Ectodermal cell (in vitro differentiated cells): ENCODE measurements at regions not wholly inside any gene's neighbourhood (a gene's known extent, or its start where the extent isn't known, plus 50 kb on each side); places are given as distances from the start of the nearest gene placed in this dataset.

ENCODE experiments used
- H3K27ac ChIP-seq: 2 replicates; pipeline ENCODE4 v1.7.0; 2013; ENCODE audit warnings: mild to moderate bottlenecking, low read depth, low read length; ENCODE audit not compliant: insufficient read depth, poor library complexity, severe bottlenecking
- H3K27me3 ChIP-seq: 2 replicates; pipeline ENCODE4 v1.7.0; 2013; ENCODE audit warnings: mild to moderate bottlenecking, low read length; ENCODE audit not compliant: insufficient read depth, control insufficient read depth, poor library complexity, severe bottlenecking
- H3K36me3 ChIP-seq: one replicate; pipeline ENCODE4 v1.7.0; 2013; ENCODE audit warnings: low read length; ENCODE audit not compliant: control insufficient read depth, insufficient read depth
- H3K4me1 ChIP-seq: one replicate; pipeline ENCODE4 v1.7.0; 2013; ENCODE audit warnings: low read length; ENCODE audit not compliant: control insufficient read depth, insufficient read depth
- H3K4me3 ChIP-seq: 2 replicates; pipeline ENCODE4 v1.7.0; 2013; ENCODE audit warnings: low read depth, low read length, control low read depth; ENCODE audit not compliant: insufficient read depth
- H3K9me3 ChIP-seq: 2 replicates; pipeline ENCODE4 v1.7.0; 2013; ENCODE audit warnings: mild to moderate bottlenecking, low read length, moderate library complexity; ENCODE audit not compliant: control insufficient read depth
- WGBS, 2 experiments: methylation state at CpG; one replicate each; pipeline ENCODE4 v1.1.7; 2013; ENCODE audit warnings: missing lambda C conversion rate in 2 of 2; 5-methylcytosine and 5-hydroxymethylcytosine counted together

DNA sequence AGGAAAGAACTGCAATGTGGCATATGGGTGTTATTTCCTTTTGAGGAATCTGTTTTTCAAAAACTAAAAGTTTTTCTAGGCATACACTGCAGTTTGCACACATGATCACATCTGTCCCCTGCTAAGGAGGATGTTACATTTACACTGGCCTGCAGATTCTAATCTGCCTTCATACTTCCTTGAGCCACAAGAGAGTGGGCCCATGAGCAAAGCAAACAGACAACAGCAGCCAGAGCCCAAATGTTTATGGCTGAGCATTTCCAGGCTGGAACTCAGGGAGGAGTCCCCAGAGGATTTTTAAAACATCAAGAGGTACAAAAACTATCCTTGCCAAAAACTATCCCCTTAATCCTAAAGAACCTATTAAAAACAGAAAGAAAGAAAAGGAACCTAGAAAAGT lies 117.2 kb upstream of the MTNR1B start:
- Histone ChIP-seq H3K27me3 (no peaks in the 10 kb centered on the region), H3K9me3 (no peaks in the 10 kb centered on the region), H3K27ac (no peak overlapping the region), H3K4me3 (no peak overlapping the region), H3K4me1 (no peaks in the 10 kb centered on the region), H3K36me3 (no peaks in the 10 kb centered on the region)

DNA sequence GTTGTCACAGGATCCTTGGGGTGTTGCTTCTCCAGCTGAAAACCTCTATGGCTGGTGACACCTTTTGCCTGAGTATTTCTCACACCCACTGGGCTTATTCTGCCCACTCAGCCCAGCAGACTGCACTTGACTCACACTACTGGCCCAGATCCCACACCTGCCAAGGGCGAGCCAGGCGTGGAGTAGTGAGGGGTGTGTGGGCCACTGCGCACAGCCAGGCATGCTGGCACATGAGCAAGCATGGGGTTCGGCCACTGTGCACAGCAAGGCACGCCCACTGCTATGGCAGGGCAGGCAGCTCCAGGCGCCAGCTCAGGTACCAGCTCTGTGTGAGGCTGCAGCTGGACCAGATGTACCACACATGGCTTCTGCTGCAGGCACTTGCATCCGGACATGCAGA lies 116.5 kb upstream of the MTNR1B start:
- no peaks in the 10 kb centered on the region for H3K4me1 ChIP-seq
- no peak overlapping the region for H3K27ac ChIP-seq
- WGBS, 2 experiments, result 96 to 97% methylated on average over 7 of the region's 7 CpGs
- no peak overlapping the region for H3K4me3 ChIP-seq
- no peaks in the 10 kb centered on the region for H3K27me3 ChIP-seq
- no peaks in the 10 kb centered on the region for H3K9me3 ChIP-seq
- no peaks in the 10 kb centered on the region for H3K36me3 ChIP-seq

DNA sequence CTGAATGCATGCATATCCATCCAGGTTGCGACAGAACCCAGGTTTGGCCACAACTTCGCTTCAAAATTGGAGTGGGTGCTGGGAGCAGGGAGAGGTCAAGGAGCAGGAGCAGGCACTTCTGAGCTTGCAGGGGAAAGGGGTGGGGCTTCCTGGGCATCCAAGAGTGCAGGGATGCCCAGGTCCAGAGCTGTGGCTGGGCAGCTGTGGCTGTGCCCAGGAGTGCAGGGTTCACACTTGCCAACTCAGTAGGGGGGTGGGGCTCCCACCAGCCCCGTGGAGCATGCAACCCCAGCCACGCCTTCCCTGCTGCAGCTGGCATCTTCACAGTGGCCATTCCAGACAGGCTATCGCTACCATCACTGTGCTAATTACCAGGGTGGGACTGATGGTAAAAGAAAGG lies 115.3 kb upstream of the MTNR1B start:
- Histone ChIP-seq H3K9me3 (no peaks in the 10 kb centered on the region), H3K4me3 (no peak overlapping the region), H3K27me3 (no peaks in the 10 kb centered on the region), H3K36me3 (no peaks in the 10 kb centered on the region), H3K27ac (no peak overlapping the region), H3K4me1 (no peaks in the 10 kb centered on the region)
- 91 to 92% methylated on average over 5 of the region's 5 CpGs for WGBS, 2 experiments

DNA sequence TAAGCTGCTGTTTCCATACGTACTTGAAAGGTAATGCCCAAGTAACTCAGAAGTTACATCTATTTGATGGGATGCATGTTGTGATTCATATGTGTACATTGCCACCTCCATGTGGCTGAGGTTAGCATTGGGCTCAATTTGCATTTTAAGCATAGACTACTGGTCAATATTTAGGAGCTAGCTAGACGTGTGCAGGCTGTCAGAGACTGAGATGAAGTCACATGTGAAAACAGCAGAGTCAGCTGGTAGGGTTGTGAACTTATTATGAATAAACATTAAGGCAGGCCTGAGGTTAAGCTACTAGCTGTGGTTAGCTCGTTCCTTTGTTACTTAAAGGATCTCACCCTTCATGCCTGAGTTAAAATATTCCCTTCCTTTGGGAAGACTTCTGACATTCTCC lies 114.5 kb upstream of the MTNR1B start:
- Histone ChIP-seq H3K9me3 (no peaks in the 10 kb centered on the region), H3K4me1 (no peaks in the 10 kb centered on the region), H3K27me3 (no peaks in the 10 kb centered on the region), H3K36me3 (no peaks in the 10 kb centered on the region), H3K4me3 (no peak overlapping the region), H3K27ac (no peak overlapping the region)
- 92 to 98% methylated on average over 3 of the region's 3 CpGs for whole genome bisulfite sequencing, 2 experiments

DNA sequence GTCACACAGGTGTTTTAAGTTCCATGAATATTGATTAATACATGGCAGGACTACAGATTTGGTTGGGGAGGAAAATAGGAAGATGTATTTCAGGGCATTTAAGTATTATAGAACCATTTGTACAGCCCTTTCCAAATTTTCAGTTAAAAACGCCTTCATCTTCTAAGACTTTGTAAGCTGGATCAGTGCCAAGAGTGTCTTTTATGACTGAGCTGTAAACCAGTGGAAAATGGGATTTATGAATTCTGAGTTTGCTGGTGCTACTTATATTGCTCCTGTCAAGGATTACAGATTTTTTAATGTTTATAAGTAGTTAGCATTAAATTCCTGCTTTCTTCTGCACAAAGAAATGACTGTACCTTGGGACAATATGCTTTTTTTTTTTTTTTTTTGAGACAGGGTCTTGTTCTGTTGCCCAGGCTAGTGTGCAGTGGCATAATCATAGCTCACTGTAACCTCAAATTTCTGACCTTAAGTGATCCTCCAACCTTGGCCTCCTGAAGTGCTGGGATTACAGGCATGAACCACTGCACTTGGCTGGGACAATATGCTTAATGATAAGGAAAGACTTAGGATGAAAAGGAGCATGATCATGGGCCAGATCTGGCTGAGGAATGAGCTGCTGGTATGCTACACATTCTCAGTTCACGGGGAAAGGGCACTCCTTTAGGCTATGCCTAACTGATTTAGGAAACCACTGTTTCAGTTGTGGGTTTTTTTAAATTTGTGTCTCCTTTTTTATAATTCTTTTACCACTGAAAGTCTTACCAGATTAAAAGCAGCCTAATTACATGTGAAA lies 113.6 kb upstream of the MTNR1B start:
- no peaks in the 10 kb centered on the region for H3K36me3 ChIP-seq
- WGBS, 2 experiments, result 93 to 96% methylated on average over 2 of the region's 2 CpGs

DNA sequence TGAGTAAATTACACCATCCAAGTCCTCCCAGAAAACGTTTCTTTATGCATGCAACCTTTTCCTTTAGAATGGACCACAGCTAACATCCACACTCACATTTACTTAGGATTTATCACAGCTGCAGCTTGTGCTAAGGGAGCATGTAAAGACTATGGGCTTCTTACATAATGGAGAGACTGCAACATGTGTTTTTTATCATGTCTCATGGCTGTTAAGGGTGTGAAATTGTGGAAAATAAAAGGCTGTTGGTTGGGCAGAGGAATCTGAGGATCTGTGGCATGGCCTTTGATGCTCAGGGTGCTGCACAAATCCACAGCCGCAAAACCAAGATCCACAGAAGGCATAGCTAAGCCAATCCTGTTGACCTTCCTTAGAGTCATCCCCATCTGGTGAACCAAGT lies 112.0 kb upstream of the MTNR1B start:
- Histone ChIP-seq H3K4me1 (no peaks in the 10 kb centered on the region), H3K27me3 (no peaks in the 10 kb centered on the region), H3K4me3 (no peak overlapping the region), H3K36me3 (no peaks in the 10 kb centered on the region), H3K9me3 (no peaks in the 10 kb centered on the region), H3K27ac (no peak overlapping the region)
- 77 to 97% methylated on average over 2 of the region's 2 CpGs for WGBS, 2 experiments

More for the DNA sequence above, 113.6 kb upstream of the MTNR1B start:
- H3K4me1 ChIP-seq, result no peaks in the 10 kb centered on the region
- no peak overlapping the region for H3K4me3 ChIP-seq
- H3K9me3 ChIP-seq, result no peaks in the 10 kb centered on the region
- no peak overlapping the region for H3K27ac ChIP-seq
- H3K27me3 ChIP-seq, result no peaks in the 10 kb centered on the region

DNA sequence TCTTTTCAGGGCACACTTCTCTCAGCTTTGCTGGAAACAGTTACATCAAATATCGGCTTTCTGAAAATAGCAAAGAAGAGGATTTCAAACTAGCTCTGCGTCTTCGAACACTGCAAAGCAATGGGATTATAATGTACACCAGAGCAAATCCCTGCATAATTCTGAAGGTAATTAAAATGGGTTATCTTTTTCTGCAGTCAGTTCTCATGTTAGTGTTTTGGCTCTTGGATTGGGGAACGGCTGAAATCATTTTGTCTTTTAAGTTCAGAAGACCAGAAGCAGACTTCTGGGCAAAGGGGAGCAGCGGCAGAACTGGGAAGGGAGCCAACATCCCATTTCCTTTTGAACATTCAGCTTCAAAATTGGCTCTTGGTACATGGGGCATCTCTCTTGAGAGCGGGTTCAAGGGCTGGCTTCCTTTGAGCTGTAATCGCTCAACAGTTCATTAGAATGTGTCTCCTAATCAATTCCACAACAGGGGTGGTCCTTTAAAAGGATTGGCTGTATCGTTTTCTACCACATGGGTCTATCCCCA lies 110.2 kb upstream of the MTNR1B start:
- 92 to 94% methylated on average over 8 of the region's 8 CpGs for WGBS, 2 experiments
- Histone ChIP-seq H3K4me1 (no peaks in the 10 kb centered on the region), H3K9me3 (no peaks in the 10 kb centered on the region), H3K36me3 (no peaks in the 10 kb centered on the region), H3K27ac (no peak overlapping the region), H3K4me3 (no peak overlapping the region), H3K27me3 (no peaks in the 10 kb centered on the region)

DNA sequence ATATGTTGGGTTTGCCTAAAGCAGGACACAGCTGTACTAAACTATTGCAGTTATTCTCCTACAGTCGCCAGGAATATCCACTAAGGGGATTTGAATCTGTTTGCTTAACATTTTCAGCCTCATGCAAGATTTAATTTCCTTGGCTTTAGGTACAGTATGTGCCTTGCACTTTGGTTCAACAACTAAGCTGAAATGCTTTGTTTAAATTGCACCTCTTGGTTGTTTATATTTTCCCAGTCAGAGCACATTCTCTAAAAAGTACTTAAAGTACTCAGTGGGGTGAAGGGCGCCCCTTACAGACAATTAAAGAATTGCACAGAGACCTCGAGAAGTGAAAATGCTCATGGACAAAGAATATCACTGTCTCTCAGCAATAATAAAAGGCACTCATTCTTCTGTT lies 107.8 kb upstream of the MTNR1B start:
- no peaks in the 10 kb centered on the region for H3K4me1 ChIP-seq
- H3K27ac ChIP-seq, result no peak overlapping the region
- H3K4me3 ChIP-seq, result no peak overlapping the region
- H3K9me3 ChIP-seq, result no peaks in the 10 kb centered on the region
- 67 to 73% methylated on average over 3 of the region's 3 CpGs for WGBS, 2 experiments
- no peaks in the 10 kb centered on the region for H3K27me3 ChIP-seq
- H3K36me3 ChIP-seq, result no peaks in the 10 kb centered on the region

DNA sequence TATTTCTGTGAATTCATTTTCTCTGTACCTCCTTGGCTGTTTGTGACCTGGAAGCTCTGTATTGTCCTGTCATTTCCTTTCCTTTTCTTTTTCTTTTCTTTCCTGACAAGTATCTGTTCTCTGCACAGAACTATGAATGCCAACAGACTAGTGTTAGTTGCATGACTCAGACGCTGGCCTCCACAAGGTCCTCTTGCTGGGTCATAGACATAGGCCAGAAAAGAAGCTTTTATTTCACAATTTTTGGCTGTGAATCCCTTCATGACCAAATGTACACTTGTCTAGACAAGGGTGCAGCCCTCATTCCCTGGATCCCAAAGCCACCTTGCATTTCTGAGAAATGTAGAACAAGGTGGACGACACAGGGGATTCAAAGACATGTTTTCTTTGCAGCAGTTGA lies 104.1 kb upstream of the MTNR1B start:
- Histone ChIP-seq H3K27ac (no peak overlapping the region), H3K4me3 (no peak overlapping the region), H3K4me1 (no peaks in the 10 kb centered on the region), H3K36me3 (no peaks in the 10 kb centered on the region), H3K27me3 (no peaks in the 10 kb centered on the region), H3K9me3 (no peaks in the 10 kb centered on the region)
- WGBS, 2 experiments, result 94 to 95% methylated on average over 2 of the region's 2 CpGs

DNA sequence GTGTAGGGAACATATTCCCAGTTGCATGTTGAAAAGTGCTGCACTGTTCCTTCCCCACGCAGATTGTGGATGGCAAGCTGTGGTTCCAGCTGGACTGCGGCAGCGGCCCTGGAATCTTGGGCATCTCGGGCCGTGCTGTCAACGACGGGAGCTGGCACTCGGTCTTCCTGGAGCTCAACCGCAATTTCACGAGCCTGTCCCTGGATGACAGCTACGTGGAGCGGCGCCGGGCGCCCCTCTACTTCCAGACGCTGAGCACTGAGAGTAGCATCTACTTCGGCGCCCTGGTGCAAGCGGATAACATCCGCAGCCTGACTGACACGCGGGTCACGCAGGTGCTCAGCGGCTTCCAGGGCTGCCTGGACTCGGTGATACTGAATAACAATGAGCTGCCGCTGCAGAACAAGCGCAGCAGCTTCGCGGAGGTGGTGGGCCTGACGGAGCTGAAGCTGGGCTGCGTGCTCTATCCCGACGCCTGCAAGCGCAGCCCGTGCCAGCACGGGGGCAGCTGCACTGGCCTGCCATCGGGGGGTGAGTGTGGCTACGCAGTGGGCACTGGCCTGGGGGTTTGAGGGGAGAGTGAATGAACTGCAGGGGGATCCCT lies 102.7 kb upstream of the MTNR1B start:
- Histone ChIP-seq H3K36me3 (no peaks in the 10 kb centered on the region), H3K4me1 (no peaks in the 10 kb centered on the region), H3K4me3 (no peak overlapping the region), H3K27me3 (no peaks in the 10 kb centered on the region), H3K9me3 (no peaks in the 10 kb centered on the region), H3K27ac (no peak overlapping the region)
- 94 to 95% methylated on average over 38 of the region's 38 CpGs for WGBS, 2 experiments
